HL-60 (cell line): ENCODE measurements at regions not wholly inside any gene's neighbourhood (a gene's known extent, or its start where the extent isn't known, plus 50 kb on each side); places are given as distances from the start of the nearest gene placed in this dataset.

ENCODE experiments used
- GABPA ChIP-seq: IDR thresholded peaks from 2 replicates; pipeline ENCODE4 v1.6.1; 2012; ENCODE audit warnings: low read depth
- POLR2AphosphoS5 ChIP-seq: IDR thresholded peaks from 2 replicates; pipeline ENCODE4 v1.6.1; 2012; ENCODE audit warnings: low read depth
- TF ChIP-seq, protein P1 (sequence below): IDR thresholded peaks from one replicate; pipeline ENCODE4 v1.5.1; 2011; ENCODE audit warnings: low read length, control low read depth, inconsistent platforms; ENCODE audit not compliant: insufficient read depth
- TF ChIP-seq, protein P2 (sequence below): IDR thresholded peaks from 2 replicates; pipeline ENCODE4 v1.6.1; 2012; ENCODE audit warnings: low read depth; ENCODE audit not compliant: insufficient replicate concordance

DNA sequence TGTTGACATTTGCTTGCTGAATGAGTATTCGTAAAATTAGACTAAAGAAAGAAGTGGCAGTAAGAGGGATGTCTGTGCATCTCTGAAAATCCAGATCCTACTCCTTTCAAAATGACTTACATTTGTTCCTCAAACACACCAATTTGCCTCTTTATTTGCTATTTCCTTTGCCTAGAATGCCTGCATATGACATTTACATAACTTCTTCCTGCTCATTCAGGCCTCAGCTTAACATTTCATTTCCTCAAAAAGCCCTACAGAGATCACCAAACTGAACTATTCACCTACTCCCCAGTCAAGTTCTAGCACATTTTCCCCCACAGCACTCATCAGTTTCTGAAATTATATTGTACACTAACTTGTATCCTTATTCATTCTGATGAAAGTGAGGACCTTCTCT, 907.2 kb downstream of the LRFN5 start:
- TF ChIP-seq, protein P1, sequence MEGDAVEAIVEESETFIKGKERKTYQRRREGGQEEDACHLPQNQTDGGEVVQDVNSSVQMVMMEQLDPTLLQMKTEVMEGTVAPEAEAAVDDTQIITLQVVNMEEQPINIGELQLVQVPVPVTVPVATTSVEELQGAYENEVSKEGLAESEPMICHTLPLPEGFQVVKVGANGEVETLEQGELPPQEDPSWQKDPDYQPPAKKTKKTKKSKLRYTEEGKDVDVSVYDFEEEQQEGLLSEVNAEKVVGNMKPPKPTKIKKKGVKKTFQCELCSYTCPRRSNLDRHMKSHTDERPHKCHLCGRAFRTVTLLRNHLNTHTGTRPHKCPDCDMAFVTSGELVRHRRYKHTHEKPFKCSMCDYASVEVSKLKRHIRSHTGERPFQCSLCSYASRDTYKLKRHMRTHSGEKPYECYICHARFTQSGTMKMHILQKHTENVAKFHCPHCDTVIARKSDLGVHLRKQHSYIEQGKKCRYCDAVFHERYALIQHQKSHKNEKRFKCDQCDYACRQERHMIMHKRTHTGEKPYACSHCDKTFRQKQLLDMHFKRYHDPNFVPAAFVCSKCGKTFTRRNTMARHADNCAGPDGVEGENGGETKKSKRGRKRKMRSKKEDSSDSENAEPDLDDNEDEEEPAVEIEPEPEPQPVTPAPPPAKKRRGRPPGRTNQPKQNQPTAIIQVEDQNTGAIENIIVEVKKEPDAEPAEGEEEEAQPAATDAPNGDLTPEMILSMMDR = no peak
- TF ChIP-seq, protein P2, sequence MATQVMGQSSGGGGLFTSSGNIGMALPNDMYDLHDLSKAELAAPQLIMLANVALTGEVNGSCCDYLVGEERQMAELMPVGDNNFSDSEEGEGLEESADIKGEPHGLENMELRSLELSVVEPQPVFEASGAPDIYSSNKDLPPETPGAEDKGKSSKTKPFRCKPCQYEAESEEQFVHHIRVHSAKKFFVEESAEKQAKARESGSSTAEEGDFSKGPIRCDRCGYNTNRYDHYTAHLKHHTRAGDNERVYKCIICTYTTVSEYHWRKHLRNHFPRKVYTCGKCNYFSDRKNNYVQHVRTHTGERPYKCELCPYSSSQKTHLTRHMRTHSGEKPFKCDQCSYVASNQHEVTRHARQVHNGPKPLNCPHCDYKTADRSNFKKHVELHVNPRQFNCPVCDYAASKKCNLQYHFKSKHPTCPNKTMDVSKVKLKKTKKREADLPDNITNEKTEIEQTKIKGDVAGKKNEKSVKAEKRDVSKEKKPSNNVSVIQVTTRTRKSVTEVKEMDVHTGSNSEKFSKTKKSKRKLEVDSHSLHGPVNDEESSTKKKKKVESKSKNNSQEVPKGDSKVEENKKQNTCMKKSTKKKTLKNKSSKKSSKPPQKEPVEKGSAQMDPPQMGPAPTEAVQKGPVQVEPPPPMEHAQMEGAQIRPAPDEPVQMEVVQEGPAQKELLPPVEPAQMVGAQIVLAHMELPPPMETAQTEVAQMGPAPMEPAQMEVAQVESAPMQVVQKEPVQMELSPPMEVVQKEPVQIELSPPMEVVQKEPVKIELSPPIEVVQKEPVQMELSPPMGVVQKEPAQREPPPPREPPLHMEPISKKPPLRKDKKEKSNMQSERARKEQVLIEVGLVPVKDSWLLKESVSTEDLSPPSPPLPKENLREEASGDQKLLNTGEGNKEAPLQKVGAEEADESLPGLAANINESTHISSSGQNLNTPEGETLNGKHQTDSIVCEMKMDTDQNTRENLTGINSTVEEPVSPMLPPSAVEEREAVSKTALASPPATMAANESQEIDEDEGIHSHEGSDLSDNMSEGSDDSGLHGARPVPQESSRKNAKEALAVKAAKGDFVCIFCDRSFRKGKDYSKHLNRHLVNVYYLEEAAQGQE = no peak
- TF ChIP-seq POLR2AphosphoS5 = no peak
- TF ChIP-seq GABPA = no peak
